Subcutaneous abdominal adipose tissue (tissue), 5 donors: ENCODE measurements at regions not wholly inside any gene's neighbourhood (a gene's known extent, or its start where the extent isn't known, plus 50 kb on each side); places are given as distances from the start of the nearest gene placed in this dataset.

Source experiments
- H3K27ac ChIP-seq: one replicate; pipeline ENCODE4 v1.7.0; 2013; ENCODE audit warnings: low read depth, mild to moderate bottlenecking, inconsistent platforms, low read length, moderate library complexity
- H3K27me3 ChIP-seq, 5 donors: one replicate each; pipeline ENCODE4 v1.7.0; 2013; ENCODE audit warnings: low read length in 5 of 5, inconsistent platforms in 1 of 5; ENCODE audit not compliant: control insufficient read depth in 5 of 5, insufficient read depth in 4 of 5
- H3K36me3 ChIP-seq, 5 donors: one replicate each; pipeline ENCODE4 v1.7.0; 2013; ENCODE audit warnings: low read length in 5 of 5; ENCODE audit not compliant: control insufficient read depth in 5 of 5, insufficient read depth in 5 of 5
- H3K4me1 ChIP-seq, 5 donors: one replicate each; pipeline ENCODE4 v1.7.0; 2013; ENCODE audit warnings: low read length in 5 of 5, mild to moderate bottlenecking in 3 of 5, moderate library complexity in 1 of 5; ENCODE audit not compliant: control insufficient read depth in 5 of 5, insufficient read depth in 5 of 5
- H3K4me3 ChIP-seq, 5 donors: one replicate each; pipeline ENCODE4 v1.7.0; 2013; ENCODE audit warnings: low read length in 5 of 5, low read depth in 1 of 5
- H3K9ac ChIP-seq, 5 donors: one replicate each; pipeline ENCODE4 v1.7.0; 2013; ENCODE audit warnings: low read length in 5 of 5, mild to moderate bottlenecking in 4 of 5, moderate library complexity in 3 of 5
- H3K9me3 ChIP-seq, 5 donors: one replicate each; pipeline ENCODE4 v1.7.0; 2013; ENCODE audit warnings: low read length in 5 of 5; ENCODE audit not compliant: control insufficient read depth in 5 of 5
- donor health status: healthy.
- donor health status: healthy.
- donor health status: healthy.
- donor health status: healthy.
- donor health status: healthy.

GRCh38 chr2:161008311-161008710 lies 151.9 kb upstream of the TANK start:
- H3K27me3 ChIP-seq, result no peaks in the 10 kb centered on the region
- H3K9ac ChIP-seq, result no peak overlapping the region
- H3K27ac ChIP-seq, result no peak overlapping the region
- no peaks in the 10 kb centered on the region for H3K4me1 ChIP-seq
- no peaks in the 10 kb centered on the region for H3K36me3 ChIP-seq
- no peak overlapping the region for H3K4me3 ChIP-seq
- no peaks in the 10 kb centered on the region for H3K9me3 ChIP-seq

- no peaks in the 10 kb centered on the region for H3K36me3 ChIP-seq
- no peaks in the 10 kb centered on the region for H3K9me3 ChIP-seq
- H3K4me3 ChIP-seq, result no peak overlapping the region
- no peaks in the 10 kb centered on the region for H3K4me1 ChIP-seq
- H3K27me3 ChIP-seq, result no peaks in the 10 kb centered on the region
- no peak overlapping the region for H3K9ac ChIP-seq
- no peak overlapping the region for H3K27ac ChIP-seq
Measured at GRCh38 chr2:161010503-161011015, 149.7 kb upstream of the TANK start.

- Histone ChIP-seq H3K4me1 (peaks cover 0 to 5% (median 0%) of the 10 kb centered on the region in 5 donors), H3K27me3 (no peaks in the 10 kb centered on the region), H3K9ac (no peak overlapping the region), H3K4me3 (no peak overlapping the region), H3K9me3 (no peaks in the 10 kb centered on the region), H3K36me3 (no peaks in the 10 kb centered on the region), H3K27ac (no peak overlapping the region)
Measured at GRCh38 chr2:161017780-161018470, 142.3 kb upstream of the TANK start.

- H3K27me3 ChIP-seq, result no peaks in the 10 kb centered on the region
- H3K9ac ChIP-seq, result no peak overlapping the region
- H3K36me3 ChIP-seq, result no peaks in the 10 kb centered on the region
- H3K4me3 ChIP-seq, result no peak overlapping the region
- no peaks in the 10 kb centered on the region for H3K9me3 ChIP-seq
- H3K27ac ChIP-seq, result no peak overlapping the region
- peaks cover 0 to 5% (median 0%) of the 10 kb centered on the region in 5 donors for H3K4me1 ChIP-seq
Measured at GRCh38 chr2:161019311-161019710, 140.9 kb upstream of the TANK start.

- no peaks in the 10 kb centered on the region for H3K9me3 ChIP-seq
- H3K27ac ChIP-seq, result no peak overlapping the region
- no peaks in the 10 kb centered on the region for H3K36me3 ChIP-seq
- H3K4me3 ChIP-seq, result no peak overlapping the region
- no peaks in the 10 kb centered on the region for H3K27me3 ChIP-seq
- no peak overlapping the region for H3K9ac ChIP-seq
- H3K4me1 ChIP-seq, result peaks cover 0 to 5% (median 0%) of the 10 kb centered on the region in 5 donors
Measured at GRCh38 chr2:161020437-161020836, 139.8 kb upstream of the TANK start.

GRCh38 chr2:161028581-161028980 lies 131.6 kb upstream of the TANK start:
- H3K9me3 ChIP-seq, result no peaks in the 10 kb centered on the region
- no peak overlapping the region for H3K27ac ChIP-seq
- no peak overlapping the region for H3K9ac ChIP-seq
- no peaks in the 10 kb centered on the region for H3K36me3 ChIP-seq
- peaks cover 0 to 12% (median 0%) of the 10 kb centered on the region in 5 donors for H3K4me1 ChIP-seq
- no peaks in the 10 kb centered on the region for H3K27me3 ChIP-seq
- no peak overlapping the region for H3K4me3 ChIP-seq

- Histone ChIP-seq H3K27ac (no peak overlapping the region), H3K4me1 (peaks cover 0 to 12% (median 0%) of the 10 kb centered on the region in 5 donors), H3K9ac (no peak overlapping the region), H3K27me3 (no peaks in the 10 kb centered on the region), H3K36me3 (no peaks in the 10 kb centered on the region), H3K4me3 (no peak overlapping the region), H3K9me3 (no peaks in the 10 kb centered on the region)
Measured at GRCh38 chr2:161029321-161029720, 130.9 kb upstream of the TANK start.

- Histone ChIP-seq H3K27me3 (no peaks in the 10 kb centered on the region), H3K36me3 (no peaks in the 10 kb centered on the region), H3K4me1 (peaks cover 0 to 12% (median 0%) of the 10 kb centered on the region in 5 donors), H3K9me3 (no peaks in the 10 kb centered on the region), H3K27ac (peak overlapping the region; percentile 59), H3K4me3 (no peak overlapping the region), H3K9ac (no peak overlapping the region)
Measured at GRCh38 chr2:161030260-161031063, 129.8 kb upstream of the TANK start.

GRCh38 chr2:161031511-161031910 lies 128.7 kb upstream of the TANK start:
- H3K27me3 ChIP-seq, result no peaks in the 10 kb centered on the region
- peaks cover 0 to 12% (median 0%) of the 10 kb centered on the region in 5 donors for H3K4me1 ChIP-seq
- H3K27ac ChIP-seq, result peak overlapping the region; percentile 59
- no peaks in the 10 kb centered on the region for H3K36me3 ChIP-seq
- no peaks in the 10 kb centered on the region for H3K9me3 ChIP-seq
- H3K9ac ChIP-seq, result no peak overlapping the region
- no peak overlapping the region for H3K4me3 ChIP-seq

- Histone ChIP-seq H3K27me3 (no peaks in the 10 kb centered on the region), H3K9ac (no peak overlapping the region), H3K36me3 (no peaks in the 10 kb centered on the region), H3K4me1 (peaks cover 0 to 12% (median 0%) of the 10 kb centered on the region in 5 donors), H3K9me3 (no peaks in the 10 kb centered on the region), H3K4me3 (no peak overlapping the region), H3K27ac (no peak overlapping the region)
Measured at GRCh38 chr2:161032635-161033034, 127.6 kb upstream of the TANK start.
